ENCODE measurements at regions not wholly inside any gene's neighbourhood (a gene's known extent, or its start where the extent isn't known, plus 50 kb on each side); places are given as distances from the start of the nearest gene placed in this dataset.

DNA sequence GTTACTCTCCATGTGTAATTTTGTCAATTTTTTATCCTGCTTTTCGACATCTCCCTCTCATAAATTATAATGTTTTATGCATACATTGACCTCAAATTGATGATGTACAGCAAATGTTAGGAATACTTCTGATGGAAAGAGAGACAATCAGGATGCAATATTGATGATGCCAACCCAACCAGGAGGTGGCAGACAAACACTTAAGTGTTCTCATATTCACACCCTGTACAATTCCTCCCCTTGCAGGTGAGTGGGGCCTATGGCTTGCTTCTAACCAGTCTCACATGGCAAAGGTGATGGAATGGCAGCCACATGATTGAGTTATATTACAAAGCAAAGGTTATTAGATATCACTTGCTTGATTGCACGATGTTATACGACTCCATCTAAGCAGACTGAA is 594.3 kb upstream of the REG3G start:
- TF ChIP-seq, protein P1, sequence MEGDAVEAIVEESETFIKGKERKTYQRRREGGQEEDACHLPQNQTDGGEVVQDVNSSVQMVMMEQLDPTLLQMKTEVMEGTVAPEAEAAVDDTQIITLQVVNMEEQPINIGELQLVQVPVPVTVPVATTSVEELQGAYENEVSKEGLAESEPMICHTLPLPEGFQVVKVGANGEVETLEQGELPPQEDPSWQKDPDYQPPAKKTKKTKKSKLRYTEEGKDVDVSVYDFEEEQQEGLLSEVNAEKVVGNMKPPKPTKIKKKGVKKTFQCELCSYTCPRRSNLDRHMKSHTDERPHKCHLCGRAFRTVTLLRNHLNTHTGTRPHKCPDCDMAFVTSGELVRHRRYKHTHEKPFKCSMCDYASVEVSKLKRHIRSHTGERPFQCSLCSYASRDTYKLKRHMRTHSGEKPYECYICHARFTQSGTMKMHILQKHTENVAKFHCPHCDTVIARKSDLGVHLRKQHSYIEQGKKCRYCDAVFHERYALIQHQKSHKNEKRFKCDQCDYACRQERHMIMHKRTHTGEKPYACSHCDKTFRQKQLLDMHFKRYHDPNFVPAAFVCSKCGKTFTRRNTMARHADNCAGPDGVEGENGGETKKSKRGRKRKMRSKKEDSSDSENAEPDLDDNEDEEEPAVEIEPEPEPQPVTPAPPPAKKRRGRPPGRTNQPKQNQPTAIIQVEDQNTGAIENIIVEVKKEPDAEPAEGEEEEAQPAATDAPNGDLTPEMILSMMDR (conservative IDR thresholded peaks at IDR 0.05; ENCODE audit: low read depth, low read length): no peak
- TF ChIP-seq SMC3 (IDR thresholded peaks at IDR 0.05; ENCODE audit: low read depth, low read length) (no peak), POLR2A (IDR thresholded peaks at IDR 0.05; ENCODE audit: low read depth, low read length) (no peak), MXI1 (IDR thresholded peaks at IDR 0.05; ENCODE audit: borderline replicate concordance, low read depth, low read length) (no peak), FOS (IDR thresholded peaks at IDR 0.05; ENCODE audit: low read depth, low read length) (no peak), BHLHE40 (IDR thresholded peaks at IDR 0.05; ENCODE audit: low read depth, low read length) (no peak), RAD21 (IDR thresholded peaks at IDR 0.05; ENCODE audit: low read length) (no peak), RFX5 (IDR thresholded peaks at IDR 0.05; ENCODE audit: low read depth, low read length) (no peak), MAFK (IDR thresholded peaks at IDR 0.05; ENCODE audit: low read depth, low read length) (no peak)

Data from IMR-90 (cell line).